CD4-positive, alpha-beta memory T cell (primary cell): ENCODE measurements at regions not wholly inside any gene's neighbourhood (a gene's known extent, or its start where the extent isn't known, plus 50 kb on each side); places are given as distances from the start of the nearest gene placed in this dataset.

Source experiments
- CTCF ChIA-PET: fragments of 350-600 bp; sonication (Branson Sonifier 250); formaldehyde crosslinking; loops from one replicate; lab custom pipeline; 2021; ENCODE audit warnings: inconsistent platforms; ENCODE audit not compliant: partially characterized antibody; lab: Charles Lee
- POLR2A ChIA-PET: fragments of 350-600 bp; sonication (Branson Sonifier 250); formaldehyde crosslinking; loops from one replicate; lab custom pipeline; 2021; ENCODE audit not compliant: partially characterized antibody; lab: Charles Lee
- DNase-seq, 5 donors: peaks; one replicate each; pipeline versions ENCODE4 v3.0.0 to v3.0.0-alpha.2; 2020 to 2022; ENCODE audit warnings: mixed read lengths in 1 of 5
- H3K27ac ChIP-seq: one replicate; pipeline ENCODE4 v1.7.0; 2013; ENCODE audit warnings: low read depth, low read length
- H3K27me3 ChIP-seq: 2 replicates; pipeline ENCODE4 v1.7.0; 2013; ENCODE audit warnings: mild to moderate bottlenecking, low read length, moderate library complexity; ENCODE audit not compliant: insufficient read depth
- H3K36me3 ChIP-seq: 2 replicates; pipeline ENCODE4 v1.7.0; 2013; ENCODE audit warnings: mild to moderate bottlenecking, low read length, moderate library complexity; ENCODE audit not compliant: insufficient read depth
- H3K4me1 ChIP-seq: 2 replicates; pipeline ENCODE4 v1.7.0; 2013; ENCODE audit warnings: mild to moderate bottlenecking, low read length, moderate library complexity; ENCODE audit not compliant: insufficient read depth
- H3K4me3 ChIP-seq, 2 donors: one replicate each; pipeline ENCODE4 v1.7.0; 2013; ENCODE audit warnings: low read length in 2 of 2, mild to moderate bottlenecking in 1 of 2
- H3K9me3 ChIP-seq, 2 donors: one replicate each; pipeline ENCODE4 v1.7.0; 2013; ENCODE audit warnings: low read length in 2 of 2, control low read depth in 1 of 2; ENCODE audit not compliant: control insufficient read depth in 1 of 2
- H3K27ac Mint-ChIP-seq, 7 donors: one replicate each; pipeline ENCODE4 v1.8.0; 2020 to 2021; ENCODE audit warnings: mixed read lengths in 7 of 7, mild to moderate bottlenecking in 6 of 7, inconsistent platforms in 3 of 7, moderate library complexity in 3 of 7
- H3K27me3 Mint-ChIP-seq, 2 donors: one replicate each; pipeline ENCODE4 v1.8.0; 2020 to 2021; ENCODE audit warnings: mixed read lengths in 2 of 2
- H3K36me3 Mint-ChIP-seq, 2 donors: one replicate each; pipeline ENCODE4 v1.8.0; 2020 to 2021; ENCODE audit warnings: mixed read lengths in 2 of 2, inconsistent platforms in 1 of 2, mild to moderate bottlenecking in 1 of 2
- H3K4me1 Mint-ChIP-seq, 4 donors: one replicate each; pipeline ENCODE4 v1.8.0; 2020 to 2021; ENCODE audit warnings: mixed read lengths in 4 of 4, mild to moderate bottlenecking in 1 of 4
- H3K4me3 Mint-ChIP-seq, 8 donors: one replicate each; pipeline ENCODE4 v1.8.0; 2020 to 2021; ENCODE audit warnings: mixed read lengths in 8 of 8, mild to moderate bottlenecking in 7 of 8, moderate library complexity in 6 of 8, inconsistent platforms in 3 of 8
- H3K9me3 Mint-ChIP-seq, 8 donors: one replicate each; pipeline ENCODE4 v1.8.0; 2020 to 2021; ENCODE audit warnings: mixed read lengths in 8 of 8, mild to moderate bottlenecking in 5 of 8, inconsistent platforms in 3 of 8, moderate library complexity in 1 of 8
- intact Hi-C: fragments of 100-400 bp; cut with micrococcal nuclease; formaldehyde crosslinking; loops from one replicate; pipeline ENCODE4 v1.15.1; 2023

DNA sequence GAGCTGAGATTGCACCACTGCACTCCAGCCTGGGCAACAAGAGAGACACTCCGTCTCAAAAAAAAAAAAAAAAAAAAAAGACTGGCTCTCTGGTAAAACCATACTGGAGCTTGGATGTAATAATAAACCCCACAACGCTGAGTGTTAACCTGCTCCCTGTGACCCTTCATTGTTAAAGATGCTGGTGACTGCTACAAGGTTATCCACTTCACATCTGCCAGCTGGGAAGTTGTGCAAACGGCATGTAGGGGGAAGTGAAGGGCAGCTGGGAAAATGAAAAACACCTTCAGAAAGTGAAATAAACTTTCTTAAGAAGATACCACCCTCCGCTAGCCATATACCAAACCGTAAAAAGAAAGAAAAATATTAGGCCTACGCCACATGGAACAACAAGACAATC lies 131.0 kb upstream of the NUDT7 start:
- peaks cover 7 to 15% of the 10 kb centered on the region in 2 donors for H3K27me3 Mint-ChIP-seq
- H3K36me3 Mint-ChIP-seq = no peaks in the 10 kb centered on the region
- no peaks in the 10 kb centered on the region for H3K4me1 Mint-ChIP-seq
- H3K27me3 ChIP-seq = no peaks in the 10 kb centered on the region
- no peaks in the 10 kb centered on the region for H3K9me3 Mint-ChIP-seq
- ChIA-PET CTCF (interaction anchor here (1.1 to 13.0 kb wide), 2 partner anchors 11 to 355 kb away, joined by 3 to 216 read pairs; no protein-coding TSS in a partner anchor), POLR2A (no interaction called here)
- no peak overlapping the region for H3K27ac ChIP-seq
- no peaks in the 10 kb centered on the region for H3K9me3 ChIP-seq
- H3K4me3 ChIP-seq = no peak overlapping the region
- no peaks in the 10 kb centered on the region for H3K4me1 ChIP-seq
- DNase-seq = no peak
- intact Hi-C loops = no loop called here
- H3K4me3 Mint-ChIP-seq = no peak overlapping the region
- H3K27ac Mint-ChIP-seq = no peak overlapping the region
- no peaks in the 10 kb centered on the region for H3K36me3 ChIP-seq

DNA sequence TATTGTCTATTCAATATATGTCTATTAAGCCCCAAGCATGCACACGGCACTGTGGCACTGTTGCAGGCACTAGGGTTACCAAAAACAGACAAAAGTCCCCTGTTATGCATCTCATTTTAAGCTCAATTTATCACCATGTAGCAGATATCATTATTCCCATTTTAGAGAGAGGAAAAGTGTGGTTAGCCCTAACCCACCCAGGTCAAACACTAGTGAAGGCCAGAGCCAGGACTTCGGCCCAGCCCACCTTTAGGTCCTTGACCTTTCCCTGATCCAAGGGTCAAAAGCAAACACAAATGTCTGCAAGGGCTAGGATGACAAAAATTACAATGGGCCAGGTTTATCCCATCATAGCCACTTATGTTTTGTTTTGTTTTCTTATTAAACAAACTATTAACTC lies 130.3 kb upstream of the NUDT7 start:
- no peaks in the 10 kb centered on the region for H3K4me1 ChIP-seq
- DNase-seq = no peak
- POLR2A ChIA-PET = no interaction called here
- H3K4me3 ChIP-seq = no peak overlapping the region
- Mint-ChIP-seq H3K4me3 (no peak overlapping the region), H3K9me3 (no peaks in the 10 kb centered on the region), H3K27me3 (peaks cover 7 to 10% of the 10 kb centered on the region in 2 donors), H3K4me1 (no peaks in the 10 kb centered on the region), H3K27ac (no peak overlapping the region), H3K36me3 (no peaks in the 10 kb centered on the region)
- no peaks in the 10 kb centered on the region for H3K27me3 ChIP-seq
- CTCF ChIA-PET = interaction anchor here (1.1 to 13.0 kb wide), 2 partner anchors 11 to 356 kb away, joined by 3 to 216 read pairs; no protein-coding TSS in a partner anchor
- H3K27ac ChIP-seq = no peak overlapping the region
- H3K9me3 ChIP-seq = no peaks in the 10 kb centered on the region
- intact Hi-C loops = no loop called here
- no peaks in the 10 kb centered on the region for H3K36me3 ChIP-seq

GRCh38 chr16:77594057-77594456 lies 128.3 kb upstream of the NUDT7 start:
- intact Hi-C loops = no loop called here
- Histone ChIP-seq H3K4me1 (no peaks in the 10 kb centered on the region), H3K9me3 (no peaks in the 10 kb centered on the region), H3K4me3 (no peak overlapping the region), H3K27ac (no peak overlapping the region), H3K36me3 (no peaks in the 10 kb centered on the region), H3K27me3 (no peaks in the 10 kb centered on the region)
- H3K27me3 Mint-ChIP-seq = peaks cover 3 to 7% of the 10 kb centered on the region in 2 donors
- no peak for DNase-seq
- no peaks in the 10 kb centered on the region for H3K36me3 Mint-ChIP-seq
- no peaks in the 10 kb centered on the region for H3K9me3 Mint-ChIP-seq
- H3K4me3 Mint-ChIP-seq = no peak overlapping the region
- no peaks in the 10 kb centered on the region for H3K4me1 Mint-ChIP-seq
- POLR2A ChIA-PET = no interaction called here
- no peak overlapping the region for H3K27ac Mint-ChIP-seq
- CTCF ChIA-PET = interaction anchor here (1.3 to 2.4 kb wide), 2 partner anchors 8 to 10 kb away, joined by 3 to 11 read pairs; no protein-coding TSS in a partner anchor

DNA sequence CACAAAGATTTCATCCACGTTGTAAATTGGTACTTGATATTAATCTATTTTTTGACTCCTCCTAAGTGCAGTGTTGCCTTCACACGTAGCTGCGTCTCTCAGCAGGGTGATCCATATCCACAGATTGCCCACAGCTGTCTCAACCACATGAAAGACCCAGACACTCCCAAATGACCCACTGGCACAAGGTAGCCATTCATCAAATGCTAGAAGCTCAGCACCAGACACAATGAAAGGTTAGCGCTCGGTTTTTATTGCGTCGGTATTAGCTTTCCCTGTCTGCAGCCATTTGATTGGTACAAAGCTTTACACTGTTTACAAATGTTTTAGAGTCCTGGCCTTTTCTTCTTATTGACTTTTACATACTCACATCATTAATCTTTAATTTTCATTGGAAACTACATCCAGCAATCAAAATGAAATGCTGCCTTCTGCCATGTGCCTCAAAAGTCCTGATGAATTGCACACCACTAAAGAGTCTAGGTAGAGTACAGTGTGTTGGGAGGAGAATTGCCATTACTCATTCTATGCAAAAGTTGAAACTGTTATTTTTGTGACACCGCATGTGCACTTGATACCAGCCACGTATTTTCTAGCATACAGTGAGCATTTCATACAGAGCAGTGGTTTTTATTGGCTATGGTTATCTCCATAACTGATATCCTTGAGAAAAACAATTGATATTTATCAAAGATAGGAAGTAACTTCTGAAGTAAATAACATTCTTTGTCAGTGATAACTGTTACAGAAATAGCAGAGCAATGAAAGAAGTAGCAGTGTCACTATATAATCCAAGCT lies 127.3 kb upstream of the NUDT7 start:
- Mint-ChIP-seq H3K9me3 (no peaks in the 10 kb centered on the region), H3K4me3 (no peak overlapping the region), H3K4me1 (no peaks in the 10 kb centered on the region), H3K27me3 (peaks cover 4 to 9% of the 10 kb centered on the region in 2 donors), H3K27ac (no peak overlapping the region), H3K36me3 (no peaks in the 10 kb centered on the region)
- no peaks in the 10 kb centered on the region for H3K36me3 ChIP-seq
- no peaks in the 10 kb centered on the region for H3K4me1 ChIP-seq
- H3K9me3 ChIP-seq = no peaks in the 10 kb centered on the region
- POLR2A ChIA-PET = no interaction called here
- H3K27ac ChIP-seq = no peak overlapping the region
- no peaks in the 10 kb centered on the region for H3K27me3 ChIP-seq
- intact Hi-C loops = no loop called here
- CTCF ChIA-PET = interaction anchor here (1.0 to 2.4 kb wide), 3 partner anchors 9 to 358 kb away, joined by 3 to 11 read pairs (median 4); no protein-coding TSS in a partner anchor
- H3K4me3 ChIP-seq = no peak overlapping the region
- no peak for DNase-seq

GRCh38 chr16:77596261-77596660 lies 126.1 kb upstream of the NUDT7 start:
- Histone ChIP-seq H3K9me3 (no peaks in the 10 kb centered on the region), H3K4me3 (no peak overlapping the region), H3K27me3 (no peaks in the 10 kb centered on the region), H3K36me3 (no peaks in the 10 kb centered on the region), H3K4me1 (no peaks in the 10 kb centered on the region), H3K27ac (no peak overlapping the region)
- no peaks in the 10 kb centered on the region for H3K36me3 Mint-ChIP-seq
- no peak overlapping the region for H3K27ac Mint-ChIP-seq
- POLR2A ChIA-PET = no interaction called here
- DNase-seq = no peak
- H3K9me3 Mint-ChIP-seq = peaks cover 0 to 2% (median 0%) of the 10 kb centered on the region in 8 donors
- H3K4me3 Mint-ChIP-seq = no peak overlapping the region
- no peaks in the 10 kb centered on the region for H3K4me1 Mint-ChIP-seq
- CTCF ChIA-PET = interaction anchor here (2.4 kb wide), 1 partner anchor 12 kb away, joined by 11 read pairs; no protein-coding TSS in a partner anchor
- intact Hi-C loops = no loop called here
- peaks cover 4 to 9% of the 10 kb centered on the region in 2 donors for H3K27me3 Mint-ChIP-seq

DNA sequence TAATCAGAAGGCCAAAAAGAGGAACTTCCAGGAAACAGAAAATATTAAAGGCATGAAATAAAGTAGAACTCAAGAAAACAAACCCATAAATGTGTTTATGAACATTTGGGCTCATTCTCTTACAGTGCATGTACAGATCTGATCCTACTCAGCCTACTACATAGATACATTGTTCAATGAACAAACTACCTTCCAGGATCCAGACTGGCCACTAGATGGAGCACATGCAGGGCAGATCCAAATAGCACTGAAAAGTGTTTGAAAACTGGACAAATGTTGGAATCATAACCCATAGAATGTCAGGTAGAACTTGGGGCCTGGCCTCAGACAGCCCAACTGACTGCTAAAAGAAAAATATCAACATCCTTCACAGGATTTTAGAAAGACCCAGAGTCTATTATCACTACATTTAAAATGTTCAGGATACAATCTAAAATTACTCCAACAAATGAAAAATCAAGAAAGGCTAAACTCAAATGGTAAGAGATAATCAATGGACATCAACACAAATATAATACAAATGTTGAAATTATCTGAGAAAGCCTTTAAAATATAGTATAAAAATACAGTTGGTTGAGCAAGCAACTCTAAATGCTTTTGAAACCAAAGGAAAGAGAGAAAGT lies 122.4 kb upstream of the NUDT7 start:
- H3K4me1 ChIP-seq = no peaks in the 10 kb centered on the region
- no peak for DNase-seq
- H3K4me3 Mint-ChIP-seq = no peak overlapping the region
- H3K36me3 ChIP-seq = no peaks in the 10 kb centered on the region
- no peaks in the 10 kb centered on the region for H3K9me3 ChIP-seq
- H3K27me3 ChIP-seq = no peaks in the 10 kb centered on the region
- H3K4me1 Mint-ChIP-seq = no peaks in the 10 kb centered on the region
- H3K27ac ChIP-seq = no peak overlapping the region
- no peak overlapping the region for H3K27ac Mint-ChIP-seq
- intact Hi-C loops = no loop called here
- no peaks in the 10 kb centered on the region for H3K36me3 Mint-ChIP-seq
- H3K27me3 Mint-ChIP-seq = peaks cover 2 to 9% of the 10 kb centered on the region in 2 donors
- no peak overlapping the region for H3K4me3 ChIP-seq
- H3K9me3 Mint-ChIP-seq = peaks cover 0 to 2% (median 0%) of the 10 kb centered on the region in 8 donors
- ChIA-PET CTCF (interaction anchor here (1.0 kb wide), 1 partner anchor 17 kb away, joined by 3 read pairs; no protein-coding TSS in a partner anchor), POLR2A (no interaction called here)

DNA sequence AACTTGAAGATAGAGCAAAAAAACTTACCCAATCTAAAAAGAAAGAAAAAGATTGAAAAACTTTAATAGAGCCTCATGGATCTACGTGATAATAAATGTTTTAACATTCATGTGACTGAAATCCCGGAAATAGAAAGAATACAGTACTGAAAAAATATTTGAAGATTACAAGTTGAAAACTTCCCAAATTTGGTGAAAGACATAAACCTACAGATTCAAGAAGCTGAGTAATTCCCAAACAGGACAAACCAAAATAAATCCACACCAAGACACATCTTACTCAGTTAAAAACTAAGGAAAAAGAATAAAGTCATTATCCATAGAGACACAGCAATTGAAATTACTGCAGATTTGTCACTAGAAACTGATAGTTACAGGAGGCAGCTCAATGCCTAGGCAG lies 121.8 kb upstream of the NUDT7 start:
- Mint-ChIP-seq H3K36me3 (no peaks in the 10 kb centered on the region), H3K27me3 (peaks cover 2 to 9% of the 10 kb centered on the region in 2 donors), H3K9me3 (peaks cover 0 to 2% (median 0%) of the 10 kb centered on the region in 8 donors), H3K4me1 (no peaks in the 10 kb centered on the region), H3K27ac (no peak overlapping the region), H3K4me3 (no peak overlapping the region)
- H3K36me3 ChIP-seq = no peaks in the 10 kb centered on the region
- ChIA-PET CTCF (no interaction called here), POLR2A (no interaction called here)
- no peak overlapping the region for H3K27ac ChIP-seq
- no peaks in the 10 kb centered on the region for H3K9me3 ChIP-seq
- no peaks in the 10 kb centered on the region for H3K4me1 ChIP-seq
- no peaks in the 10 kb centered on the region for H3K27me3 ChIP-seq
- H3K4me3 ChIP-seq = no peak overlapping the region
- intact Hi-C loops = no loop called here
- no peak for DNase-seq
